Tibial artery (tissue), 4 donors: ENCODE measurements at regions not wholly inside any gene's neighbourhood (a gene's known extent, or its start where the extent isn't known, plus 50 kb on each side); places are given as distances from the start of the nearest gene placed in this dataset.
A peak's percentile ranks its signal among the peaks of the same experiment; 100 is the strongest.

Experiments used
- DNase-seq, 2 donors: peaks; one replicate each; pipeline ENCODE4 v3.0.0-alpha.2; 2019
- H3K27ac ChIP-seq, 2 donors: fragments of 200-600 bp; sonication (generic) in 1 of 2; 1 replicate in 1 of 2; 2 replicates in 1 of 2; pipeline ENCODE4 v1.5.1; 2018 to 2019; ENCODE audit warnings: mild to moderate bottlenecking in 1 of 2
- H3K27me3 ChIP-seq, 2 donors: fragments of 200-600 bp; sonication (generic) in 1 of 2; one replicate each; pipeline versions ENCODE4 v1.5.1 to v1.6.0; 2016 to 2019
- H3K36me3 ChIP-seq, 3 donors: fragments of 200-600 bp; sonication (generic) in 2 of 3; one replicate each; pipeline ENCODE4 v1.5.1; 2016 to 2019; ENCODE audit warnings: mild to moderate bottlenecking in 2 of 3
- H3K4me1 ChIP-seq, 4 donors: fragments of 200-600 bp; sonication (generic) in 2 of 4; 1 replicate in 3 of 4; 2 replicates in 1 of 4; pipeline ENCODE4 v1.5.1; 2016 to 2019
- H3K4me3 ChIP-seq, 2 donors: fragments of 200-600 bp; sonication (generic) in 1 of 2; 1 replicate in 1 of 2; 2 replicates in 1 of 2; pipeline ENCODE4 v1.5.1; 2018 to 2019; ENCODE audit warnings: mild to moderate bottlenecking in 2 of 2
- H3K9me3 ChIP-seq, 3 donors: fragments of 200-600 bp; sonication (generic) in 1 of 3; one replicate each; pipeline ENCODE4 v1.5.1; 2016 to 2019
- intact Hi-C: fragments of 100-400 bp; cut with DNase I; formaldehyde crosslinking; loops from one replicate; pipeline ENCODE4 v1.15.0; 2023; ENCODE audit warnings: low total_unique reads
- TF ChIP-seq, protein P1 (sequence below), 2 experiments: fragments of 200-600 bp in 1 of 2; fragments of 450-650 bp in 1 of 2; IDR thresholded peaks; one replicate each; pipeline ENCODE4 v1.5.1; 2017 to 2019; ENCODE audit warnings: antibody characterized with exemption in 2 of 2, mild to moderate bottlenecking in 1 of 2, moderate library complexity in 1 of 2

- no peak for DNase-seq
- Histone ChIP-seq H3K9me3 (no peaks in the 10 kb centered on the region), H3K27ac (no peak overlapping the region), H3K4me1 (peaks cover 0 to 26% (median 10%) of the 10 kb centered on the region in 4 donors), H3K27me3 (no peaks in the 10 kb centered on the region), H3K4me3 (no peak overlapping the region), H3K36me3 (no peaks in the 10 kb centered on the region)
- TF ChIP-seq, protein P1, sequence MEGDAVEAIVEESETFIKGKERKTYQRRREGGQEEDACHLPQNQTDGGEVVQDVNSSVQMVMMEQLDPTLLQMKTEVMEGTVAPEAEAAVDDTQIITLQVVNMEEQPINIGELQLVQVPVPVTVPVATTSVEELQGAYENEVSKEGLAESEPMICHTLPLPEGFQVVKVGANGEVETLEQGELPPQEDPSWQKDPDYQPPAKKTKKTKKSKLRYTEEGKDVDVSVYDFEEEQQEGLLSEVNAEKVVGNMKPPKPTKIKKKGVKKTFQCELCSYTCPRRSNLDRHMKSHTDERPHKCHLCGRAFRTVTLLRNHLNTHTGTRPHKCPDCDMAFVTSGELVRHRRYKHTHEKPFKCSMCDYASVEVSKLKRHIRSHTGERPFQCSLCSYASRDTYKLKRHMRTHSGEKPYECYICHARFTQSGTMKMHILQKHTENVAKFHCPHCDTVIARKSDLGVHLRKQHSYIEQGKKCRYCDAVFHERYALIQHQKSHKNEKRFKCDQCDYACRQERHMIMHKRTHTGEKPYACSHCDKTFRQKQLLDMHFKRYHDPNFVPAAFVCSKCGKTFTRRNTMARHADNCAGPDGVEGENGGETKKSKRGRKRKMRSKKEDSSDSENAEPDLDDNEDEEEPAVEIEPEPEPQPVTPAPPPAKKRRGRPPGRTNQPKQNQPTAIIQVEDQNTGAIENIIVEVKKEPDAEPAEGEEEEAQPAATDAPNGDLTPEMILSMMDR (IDR thresholded peaks at IDR 0.05): no peak
- intact Hi-C loops: loop anchor here (10.0 kb wide), 1 partner anchor 770 kb away; no protein-coding TSS in a partner anchor
Observed at GRCh38 chr4:187604984-187605383, 390.6 kb upstream of the ZFP42 start.

- no peak overlapping the region for H3K4me3 ChIP-seq
- no peak overlapping the region for H3K27ac ChIP-seq
- TF ChIP-seq, protein P1 (IDR thresholded peaks at IDR 0.05): peak; percentile 70 to 84
- H3K4me1 ChIP-seq: peaks cover 0 to 26% (median 10%) of the 10 kb centered on the region in 4 donors
- DNase-seq: peak in 1 of 2 donors; percentile 30
- H3K27me3 ChIP-seq: no peaks in the 10 kb centered on the region
- no peaks in the 10 kb centered on the region for H3K36me3 ChIP-seq
- H3K9me3 ChIP-seq: no peaks in the 10 kb centered on the region
- intact Hi-C loops: loop anchor here (10.0 kb wide), 1 partner anchor 768 kb away; no protein-coding TSS in a partner anchor
Observed at GRCh38 chr4:187606581-187606980, 389.0 kb upstream of the ZFP42 start.

DNA sequence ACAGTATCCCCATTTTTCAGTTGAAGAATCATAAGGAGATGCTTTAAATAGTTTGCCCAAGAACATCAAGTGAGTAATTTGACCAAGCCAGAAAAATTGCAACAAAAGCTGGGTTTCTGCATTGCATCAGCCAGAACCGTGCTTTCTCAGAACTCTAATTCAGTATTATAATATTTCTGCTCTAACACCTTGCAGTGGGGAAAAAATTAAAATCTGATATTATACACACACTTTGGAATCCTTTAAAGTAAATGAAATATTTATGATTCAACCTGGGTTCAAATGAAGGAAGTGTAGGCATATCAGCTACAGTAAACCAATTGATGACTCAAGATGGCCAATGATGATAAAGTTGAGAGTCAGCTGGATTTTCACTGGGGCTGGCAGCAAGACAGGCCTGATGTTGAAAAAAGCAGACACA lies 387.6 kb upstream of the ZFP42 start:
- intact Hi-C loops: loop anchor here (10.0 kb wide), 1 partner anchor 767 kb away; no protein-coding TSS in a partner anchor
- TF ChIP-seq, protein P1 (IDR thresholded peaks at IDR 0.05): no peak
- no peaks in the 10 kb centered on the region for H3K36me3 ChIP-seq
- H3K4me3 ChIP-seq: no peak overlapping the region
- no peaks in the 10 kb centered on the region for H3K9me3 ChIP-seq
- no peak for DNase-seq
- H3K4me1 ChIP-seq: peaks cover 0 to 15% (median 6%) of the 10 kb centered on the region in 4 donors
- no peaks in the 10 kb centered on the region for H3K27me3 ChIP-seq
- H3K27ac ChIP-seq: no peak overlapping the region

DNA sequence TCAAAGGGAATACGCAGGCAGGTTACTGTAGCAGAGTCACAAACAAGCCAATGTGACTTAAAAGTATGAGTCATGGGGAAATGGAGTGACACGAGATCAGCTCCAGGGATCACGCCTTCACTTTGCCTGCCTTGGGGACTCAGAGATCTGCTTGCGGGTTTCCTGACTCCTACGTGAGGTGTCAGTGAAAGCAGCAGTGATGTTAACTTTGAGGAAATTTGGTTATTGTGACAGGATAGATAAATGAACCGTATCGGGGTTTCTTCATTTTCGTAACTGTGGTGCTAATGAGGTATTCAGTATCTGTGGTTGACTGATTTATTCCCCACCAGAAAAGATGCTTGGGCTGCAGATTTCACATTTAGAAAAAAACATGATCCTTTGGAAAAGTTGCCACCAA lies 383.3 kb upstream of the ZFP42 start:
- intact Hi-C loops: no loop called here
- TF ChIP-seq, protein P1 (IDR thresholded peaks at IDR 0.05): no peak
- H3K9me3 ChIP-seq: no peaks in the 10 kb centered on the region
- DNase-seq: no peak
- H3K4me3 ChIP-seq: no peak overlapping the region
- peak overlapping the region in 1 of 2 donors; percentile 41 for H3K27ac ChIP-seq
- H3K27me3 ChIP-seq: no peaks in the 10 kb centered on the region
- H3K36me3 ChIP-seq: no peaks in the 10 kb centered on the region
- H3K4me1 ChIP-seq: peaks cover 0 to 4% (median 2%) of the 10 kb centered on the region in 4 donors

- peaks cover 0 to 11% (median 3%) of the 10 kb centered on the region in 4 donors for H3K4me1 ChIP-seq
- intact Hi-C loops: no loop called here
- no peaks in the 10 kb centered on the region for H3K27me3 ChIP-seq
- no peaks in the 10 kb centered on the region for H3K9me3 ChIP-seq
- no peaks in the 10 kb centered on the region for H3K36me3 ChIP-seq
- H3K4me3 ChIP-seq: no peak overlapping the region
- H3K27ac ChIP-seq: peak overlapping the region in 1 of 2 donors; percentile 41
- TF ChIP-seq, protein P1 (IDR thresholded peaks at IDR 0.05): no peak
- DNase-seq: no peak
Observed at GRCh38 chr4:187613089-187613839, 382.3 kb upstream of the ZFP42 start.
